SU-DHL-6 (cell line): ENCODE measurements at regions not wholly inside any gene's neighbourhood (a gene's known extent, or its start where the extent isn't known, plus 50 kb on each side); places are given as distances from the start of the nearest gene placed in this dataset.

Experiments used
- H2AFZ ChIP-seq: fragments of 200-600 bp; sonication (generic); 2 replicates; pipeline ENCODE4 v1.6.1; 2014; ENCODE audit warnings: low read depth, mild to moderate bottlenecking, moderate library complexity, mixed read lengths, antibody characterized with exemption, low read length; ENCODE audit not compliant: severe bottlenecking
- H3F3A ChIP-seq: fragments of 200-600 bp; shearing (Covaris generic); 2 replicates; pipeline ENCODE4 v1.6.0; 2016; ENCODE audit warnings: antibody characterized with exemption, mild to moderate bottlenecking; ENCODE audit not compliant: insufficient read depth
- H3K27ac ChIP-seq: fragments of 200-600 bp; sonication (generic); 2 replicates; pipeline ENCODE4 v1.5.1; 2016; ENCODE audit warnings: low read depth, mild to moderate bottlenecking, low read length, moderate library complexity, mixed read lengths
- H3K27me3 ChIP-seq: fragments of 200-600 bp; sonication (generic), shearing (Covaris generic); 2 replicates; pipeline ENCODE4 v1.6.0; 2014; ENCODE audit warnings: mild to moderate bottlenecking, low read length
- H3K36me3 ChIP-seq: fragments of 200-600 bp; sonication (generic); 2 replicates; pipeline ENCODE4 v1.6.1; 2014; ENCODE audit warnings: mild to moderate bottlenecking, low read length, mixed read lengths
- H3K4me2 ChIP-seq: fragments of 300-600, 200-600 bp; shearing (Covaris generic), sonication (generic); 2 replicates; pipeline ENCODE4 v1.6.0; 2014; ENCODE audit warnings: low read length, low read depth, mild to moderate bottlenecking; ENCODE audit not compliant: poor library complexity, severe bottlenecking
- H3K4me3 ChIP-seq: fragments of 200-600 bp; sonication (generic); 2 replicates; pipeline ENCODE4 v1.5.1; 2014; ENCODE audit warnings: antibody characterized with exemption, low read length, mild to moderate bottlenecking, mixed read lengths; ENCODE audit not compliant: insufficient read depth, poor library complexity, severe bottlenecking
- H3K79me2 ChIP-seq: fragments of 200-600 bp; sonication (generic); 2 replicates; pipeline ENCODE4 v1.6.1; 2014; ENCODE audit warnings: mild to moderate bottlenecking, low read length, moderate library complexity; ENCODE audit not compliant: insufficient read depth
- H3K9ac ChIP-seq: fragments of 200-600 bp; sonication (generic); 2 replicates; pipeline ENCODE4 v1.7.0; 2014; ENCODE audit warnings: mild to moderate bottlenecking, low read length
- H3K9me2 ChIP-seq: fragments of 200-600 bp; sonication (generic); replicated peaks from 2 replicates; pipeline ENCODE4 v1.6.1; 2014; ENCODE audit warnings: low read length; ENCODE audit not compliant: insufficient read depth
- H3K9me3 ChIP-seq: fragments of 200-600 bp; sonication (generic); 2 replicates; pipeline ENCODE4 v1.6.1; 2014; ENCODE audit warnings: low read length, mixed read lengths; ENCODE audit not compliant: insufficient read depth
- H4K20me1 ChIP-seq: fragments of 200-600 bp; sonication (generic); 2 replicates; pipeline ENCODE4 v1.6.1; 2014; ENCODE audit warnings: low read depth, mild to moderate bottlenecking, antibody characterized with exemption, low read length, moderate library complexity, mixed read lengths
- CTCF ChIP-seq: fragments of 200-600 bp; sonication (generic); IDR thresholded peaks from one replicate; pipeline ENCODE4 v1.5.1; 2017; ENCODE audit warnings: antibody characterized with exemption, mild to moderate bottlenecking, low read length, moderate library complexity; ENCODE audit not compliant: insufficient read depth, poor library complexity, severe bottlenecking
- EZH2phosphoT487 ChIP-seq: fragments of 200-600 bp; sonication (generic), shearing (Covaris generic); conservative IDR thresholded peaks from 2 replicates; pipeline ENCODE4 v1.6.1; 2018; ENCODE audit warnings: mild to moderate bottlenecking, antibody characterized with exemption, low read length, moderate library complexity, mixed read lengths

DNA sequence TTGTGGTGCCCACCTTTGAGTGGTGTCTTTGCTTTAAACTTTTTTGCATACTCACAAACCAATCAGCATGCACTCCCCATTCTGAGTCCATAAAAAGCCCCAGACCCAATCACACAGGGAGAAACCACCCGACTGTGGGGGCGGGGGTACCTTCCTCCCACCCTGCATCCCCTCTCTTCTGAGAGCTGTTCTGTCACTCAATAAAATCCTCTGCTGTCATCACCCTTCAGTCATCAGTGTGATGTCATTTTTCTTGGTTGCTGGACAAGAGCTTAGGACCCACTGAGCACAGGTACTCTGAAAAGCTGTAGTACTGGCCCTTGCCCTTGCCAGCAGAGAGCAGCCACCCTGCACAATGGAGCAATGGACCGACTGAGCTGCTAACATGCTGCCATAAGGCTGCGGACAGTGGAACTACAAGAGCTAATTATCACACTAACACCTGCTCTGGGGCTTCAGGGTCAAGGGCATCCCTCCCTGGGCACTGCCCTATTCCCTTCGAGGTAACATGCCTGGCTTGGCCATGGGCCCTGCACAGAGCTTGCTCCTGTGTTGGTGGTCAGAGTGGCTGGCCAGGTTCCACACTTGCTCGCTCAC lies 62.9 kb upstream of the PGRMC2 start:
- no peak overlapping the region for H3K9ac ChIP-seq
- H4K20me1 ChIP-seq = no peaks in the 10 kb centered on the region
- H3K79me2 ChIP-seq = no peaks in the 10 kb centered on the region
- H3K27me3 ChIP-seq = no peaks in the 10 kb centered on the region
- H3F3A ChIP-seq = no peaks in the 10 kb centered on the region
- no peak overlapping the region for H3K27ac ChIP-seq
- no peak overlapping the region for H2AFZ ChIP-seq
- no peaks in the 10 kb centered on the region for H3K9me3 ChIP-seq
- H3K4me2 ChIP-seq = no peak overlapping the region
- H3K9me2 ChIP-seq = no peaks in the 10 kb centered on the region
- no peak overlapping the region for H3K4me3 ChIP-seq
- H3K36me3 ChIP-seq = no peaks in the 10 kb centered on the region
- no peak for TF ChIP-seq EZH2phosphoT487

GRCh38 chr4:128349921-128350320 lies 62.3 kb upstream of the PGRMC2 start:
- no peak for TF ChIP-seq EZH2phosphoT487
- Histone ChIP-seq H2AFZ (no peak overlapping the region), H3K9ac (no peak overlapping the region), H3K27ac (no peak overlapping the region), H3K79me2 (no peaks in the 10 kb centered on the region), H3K9me3 (no peaks in the 10 kb centered on the region), H4K20me1 (no peaks in the 10 kb centered on the region), H3K4me2 (no peak overlapping the region), H3K9me2 (no peaks in the 10 kb centered on the region), H3K4me3 (no peak overlapping the region), H3K27me3 (no peaks in the 10 kb centered on the region), H3F3A (no peaks in the 10 kb centered on the region), H3K36me3 (no peaks in the 10 kb centered on the region)

DNA sequence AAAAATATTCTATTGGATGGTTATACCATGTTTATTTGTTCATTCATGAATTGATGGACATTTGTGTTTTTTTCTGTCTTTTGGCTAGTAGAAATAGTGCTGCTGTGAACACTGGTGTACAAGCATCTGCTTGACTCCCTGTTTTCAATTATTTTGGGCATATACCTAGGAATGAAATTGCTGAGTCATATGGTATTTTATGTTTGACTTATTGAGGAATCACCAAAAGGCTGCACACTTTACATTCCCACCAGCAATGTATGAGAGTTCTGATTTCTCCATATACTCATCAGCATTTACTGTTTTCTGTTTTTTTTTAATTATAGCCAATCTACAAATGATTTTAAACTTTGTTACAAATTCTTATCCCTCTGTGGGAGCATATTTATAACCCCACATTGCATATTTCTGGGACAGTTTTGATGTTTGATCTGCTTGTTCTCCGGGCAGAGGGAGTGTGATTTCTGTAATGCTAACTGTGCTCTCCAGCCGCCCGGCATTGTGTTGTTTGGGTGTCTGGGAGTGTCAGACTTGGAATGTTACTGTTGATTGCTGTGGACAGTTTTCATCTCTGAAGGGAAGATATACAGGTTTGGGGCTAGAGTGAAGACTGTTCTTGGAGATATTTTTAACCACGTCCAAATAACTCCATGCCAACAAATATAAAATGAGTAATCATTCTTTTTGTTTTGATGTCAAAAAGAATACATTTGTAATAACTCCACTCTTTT lies 60.5 kb upstream of the PGRMC2 start:
- Histone ChIP-seq H3K9me2 (no peaks in the 10 kb centered on the region), H3K9me3 (no peaks in the 10 kb centered on the region), H2AFZ (no peak overlapping the region), H4K20me1 (no peaks in the 10 kb centered on the region), H3K4me2 (no peak overlapping the region), H3K4me3 (no peak overlapping the region), H3K27ac (no peak overlapping the region), H3K36me3 (no peaks in the 10 kb centered on the region), H3K79me2 (no peaks in the 10 kb centered on the region), H3K9ac (no peak overlapping the region), H3K27me3 (no peaks in the 10 kb centered on the region), H3F3A (no peaks in the 10 kb centered on the region)
- no peak for TF ChIP-seq CTCF
- TF ChIP-seq EZH2phosphoT487 = no peak

DNA sequence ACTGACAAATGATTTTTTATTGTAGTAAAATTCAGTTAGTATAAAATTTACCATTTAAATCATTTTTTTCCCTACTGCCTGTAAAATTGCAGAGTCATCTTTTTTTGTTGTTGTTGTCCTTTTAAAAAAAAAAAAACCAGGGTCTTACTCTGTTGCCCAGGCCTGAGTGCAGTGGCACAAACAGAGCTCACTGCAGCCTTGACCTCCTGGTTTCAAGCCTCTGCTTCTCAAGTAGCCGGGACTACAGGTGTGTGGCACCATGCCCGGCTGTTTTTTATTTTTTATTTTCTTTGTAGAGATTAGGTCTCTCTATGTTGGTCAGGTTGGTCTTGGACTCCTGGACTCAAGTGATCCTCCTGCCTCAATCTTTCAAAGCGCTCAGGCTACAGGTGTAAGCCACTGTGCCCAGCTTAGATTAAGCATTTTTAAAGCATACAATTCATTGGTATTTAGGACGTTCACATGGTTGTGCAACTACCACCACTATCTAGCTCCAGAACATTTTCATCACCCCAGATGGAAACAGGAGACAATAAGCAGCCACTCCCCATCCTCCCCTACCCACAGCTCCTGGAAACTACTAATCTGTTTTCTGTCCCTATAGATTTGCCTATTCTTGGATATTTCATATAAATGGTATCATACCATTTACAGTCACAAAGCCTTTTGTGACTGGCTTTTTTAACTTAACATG lies 59.7 kb upstream of the PGRMC2 start:
- no peaks in the 10 kb centered on the region for H3K36me3 ChIP-seq
- no peak for TF ChIP-seq EZH2phosphoT487
- no peak for TF ChIP-seq CTCF
- H3K9ac ChIP-seq = no peak overlapping the region
- no peaks in the 10 kb centered on the region for H3K9me3 ChIP-seq
- H3K9me2 ChIP-seq = no peaks in the 10 kb centered on the region
- H3K27ac ChIP-seq = no peak overlapping the region
- H3K79me2 ChIP-seq = no peaks in the 10 kb centered on the region
- no peaks in the 10 kb centered on the region for H4K20me1 ChIP-seq
- no peaks in the 10 kb centered on the region for H3F3A ChIP-seq
- no peak overlapping the region for H3K4me2 ChIP-seq
- no peak overlapping the region for H2AFZ ChIP-seq
- H3K27me3 ChIP-seq = no peaks in the 10 kb centered on the region
- no peak overlapping the region for H3K4me3 ChIP-seq
